ENCODE measurements at regions not wholly inside any gene's neighbourhood (a gene's known extent, or its start where the extent isn't known, plus 50 kb on each side); places are given as distances from the start of the nearest gene placed in this dataset.
"Not testable (repeated sequence)": the region's sequence is repeated elsewhere in the genome, so short reads cannot be mapped to it uniquely, and the experiment has no call there.

DNA sequence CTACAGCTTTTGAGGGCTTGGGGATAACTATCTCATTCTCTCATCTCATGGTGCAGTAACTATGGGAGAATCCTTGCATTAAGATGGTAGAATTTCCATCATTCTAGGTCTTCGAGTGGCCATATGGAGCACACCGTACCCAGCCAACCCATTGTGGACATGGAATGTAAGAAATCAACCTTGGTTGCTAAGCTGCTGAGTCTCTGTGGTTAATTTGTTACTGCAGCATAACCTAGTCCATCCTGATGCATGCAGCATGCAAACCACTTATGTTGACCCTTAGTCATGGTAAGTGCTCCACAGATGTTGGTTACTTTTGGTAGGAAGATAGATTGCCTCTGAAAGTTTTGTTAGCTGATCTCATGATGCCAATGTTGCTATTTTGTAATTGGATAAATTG, 156.3 kb upstream of the CCZ1B start:
- TF ChIP-seq, protein P1, sequence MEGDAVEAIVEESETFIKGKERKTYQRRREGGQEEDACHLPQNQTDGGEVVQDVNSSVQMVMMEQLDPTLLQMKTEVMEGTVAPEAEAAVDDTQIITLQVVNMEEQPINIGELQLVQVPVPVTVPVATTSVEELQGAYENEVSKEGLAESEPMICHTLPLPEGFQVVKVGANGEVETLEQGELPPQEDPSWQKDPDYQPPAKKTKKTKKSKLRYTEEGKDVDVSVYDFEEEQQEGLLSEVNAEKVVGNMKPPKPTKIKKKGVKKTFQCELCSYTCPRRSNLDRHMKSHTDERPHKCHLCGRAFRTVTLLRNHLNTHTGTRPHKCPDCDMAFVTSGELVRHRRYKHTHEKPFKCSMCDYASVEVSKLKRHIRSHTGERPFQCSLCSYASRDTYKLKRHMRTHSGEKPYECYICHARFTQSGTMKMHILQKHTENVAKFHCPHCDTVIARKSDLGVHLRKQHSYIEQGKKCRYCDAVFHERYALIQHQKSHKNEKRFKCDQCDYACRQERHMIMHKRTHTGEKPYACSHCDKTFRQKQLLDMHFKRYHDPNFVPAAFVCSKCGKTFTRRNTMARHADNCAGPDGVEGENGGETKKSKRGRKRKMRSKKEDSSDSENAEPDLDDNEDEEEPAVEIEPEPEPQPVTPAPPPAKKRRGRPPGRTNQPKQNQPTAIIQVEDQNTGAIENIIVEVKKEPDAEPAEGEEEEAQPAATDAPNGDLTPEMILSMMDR (IDR thresholded peaks at IDR 0.05 in 8 of 11, conservative IDR thresholded peaks at IDR 0.05 in 3 of 11) = not testable (repeated sequence)
- TF ChIP-seq POLR2A, POLR2AphosphoS5 (IDR thresholded peaks at IDR 0.05): not testable (repeated sequence)
